ENCODE measurements at regions not wholly inside any gene's neighbourhood (a gene's known extent, or its start where the extent isn't known, plus 50 kb on each side); places are given as distances from the start of the nearest gene placed in this dataset.

DNA sequence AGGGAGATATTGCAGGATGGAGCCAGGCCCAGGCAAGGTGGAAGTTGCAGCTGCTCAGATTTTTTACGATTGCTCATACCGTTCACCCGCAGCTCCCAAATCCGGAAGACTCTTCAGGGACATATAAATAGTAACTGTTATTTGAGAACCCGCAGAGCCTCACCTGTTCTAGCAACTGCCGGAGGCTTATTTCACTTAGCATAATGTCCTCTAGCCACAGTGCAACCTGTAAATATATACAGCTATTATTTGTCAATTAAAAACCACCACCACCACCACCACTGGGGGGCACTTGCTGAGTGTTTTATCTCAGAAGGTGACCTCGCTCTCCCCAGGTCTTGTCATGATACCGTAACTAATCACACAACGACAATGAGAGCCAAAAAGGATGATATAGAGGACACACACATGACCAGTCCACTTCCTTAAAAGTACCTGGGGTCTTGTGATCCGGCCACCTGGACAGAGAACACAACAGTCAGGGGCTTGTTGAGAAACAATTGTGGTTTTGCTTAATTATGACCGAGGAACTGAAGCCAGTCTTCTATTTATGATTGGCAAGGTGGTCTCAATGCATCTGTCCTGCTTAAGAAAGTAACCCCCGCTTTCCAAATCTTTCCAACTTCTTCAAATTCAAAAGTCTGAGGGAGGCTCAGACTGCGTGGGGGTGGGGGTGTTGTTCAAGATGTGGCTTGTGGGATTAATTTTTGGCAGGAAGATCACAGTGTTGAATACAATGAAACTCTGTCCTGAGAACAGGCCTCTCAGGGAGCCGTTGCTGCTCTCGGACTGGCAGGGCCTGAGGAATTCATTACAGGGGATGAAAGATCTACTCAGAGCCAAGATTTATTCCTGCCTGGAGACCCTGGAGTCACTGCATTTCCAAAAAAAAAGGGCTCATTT lies 72.3 kb upstream of the PRNP start:
- H3K14ac ChIP-seq (ENCODE audit: insufficient read length) = no peak overlapping the region
- no peak overlapping the region for H3K27ac ChIP-seq (ENCODE audit: low read depth, low read length)
- H3K79me2 ChIP-seq (ENCODE audit: control insufficient read depth in 1 of 2, insufficient read depth in 2 of 2, low read length in 2 of 2) = no peaks in the 10 kb centered on the region
- no peak overlapping the region for H3K9ac ChIP-seq (replicated peaks in 1 of 4; ENCODE audit: extremely low read depth in 1 of 4, low read depth in 3 of 4, low read length in 3 of 4)
- no peak overlapping the region for H4K8ac ChIP-seq (ENCODE audit: extremely low read depth, insufficient read depth, low read length)
- DNase-seq (ENCODE audit: low read depth in 1 of 2, low spot score in 2 of 2) = peak in 1 of 2 experiments; percentile 68
- CTCF ChIA-PET (ENCODE audit: partially characterized antibody) = interaction anchor here (0.6 to 1.2 kb wide), 25 partner anchors 9 to 342 kb away, joined by 3 to 13 read pairs (median 3); partner anchors contain the start of gene PRND
- H3K56ac ChIP-seq (replicated peaks; ENCODE audit: insufficient read length, low read depth, low read length) = no peak overlapping the region
- H3K27me3 ChIP-seq (replicated peaks in 1 of 4; ENCODE audit: control insufficient read depth in 3 of 4, extremely low read depth in 1 of 4, insufficient read depth in 3 of 4, low read length in 3 of 4) = no peaks in the 10 kb centered on the region
- H3K4me1 ChIP-seq (replicated peaks in 1 of 4; ENCODE audit: control insufficient read depth in 3 of 4, insufficient read depth in 4 of 4, low read length in 3 of 4) = no peaks in the 10 kb centered on the region; a peak in 2 of 7 replicates
- FAIRE-seq = peak; percentile 45
- H4K20me1 ChIP-seq (replicated peaks in 1 of 2; ENCODE audit: control insufficient read depth in 1 of 2, insufficient read depth in 2 of 2, low read length in 2 of 2) = no peaks in the 10 kb centered on the region
- H3K23ac ChIP-seq (ENCODE audit: insufficient read length) = no peak overlapping the region
- WGBS, 2 experiments (ENCODE audit: extremely low coverage in 1 of 2, insufficient coverage in 1 of 2, insufficient read length in 1 of 2, insufficient replicate concordance in 2 of 2, low coverage in 1 of 2, low lambda C conversion rate in 2 of 2, missing lambda C conversion rate in 1 of 2) = 72% methylated on average over 15 of the region's 15 CpGs; no CpG with 5 or more reads in 1 of the 2 experiments
- no peak overlapping the region for H3K4me3 ChIP-seq (ENCODE audit: extremely low read depth in 1 of 4, insufficient read depth in 2 of 4, low read depth in 3 of 4, low read length in 4 of 4)
- H2BK20ac ChIP-seq (ENCODE audit: low read length) = no peak overlapping the region
- no peak overlapping the region for H2BK15ac ChIP-seq (ENCODE audit: low read length)
- H2BK120ac ChIP-seq (replicated peaks; ENCODE audit: low read depth, low read length) = no peak overlapping the region
- no peak overlapping the region for H4K5ac ChIP-seq (ENCODE audit: insufficient read length, low read depth, low read length)
- H2BK5ac ChIP-seq (ENCODE audit: low read depth, low read length) = no peak overlapping the region
- no peaks in the 10 kb centered on the region for H3K79me1 ChIP-seq (ENCODE audit: low read depth, low read length)
- H3K23me2 ChIP-seq (ENCODE audit: low read depth, low read length) = no peaks in the 10 kb centered on the region
- no peak overlapping the region for H3K4ac ChIP-seq (replicated peaks; ENCODE audit: insufficient read length, low read depth, low read length)
- no peak overlapping the region for H2BK12ac ChIP-seq (ENCODE audit: low read depth, low read length)
- POLR2A ChIA-PET (ENCODE audit: partially characterized antibody) = no interaction called here
- no peak overlapping the region for H3K18ac ChIP-seq (ENCODE audit: extremely low read depth, low read length)
- TF ChIP-seq, protein P1, sequence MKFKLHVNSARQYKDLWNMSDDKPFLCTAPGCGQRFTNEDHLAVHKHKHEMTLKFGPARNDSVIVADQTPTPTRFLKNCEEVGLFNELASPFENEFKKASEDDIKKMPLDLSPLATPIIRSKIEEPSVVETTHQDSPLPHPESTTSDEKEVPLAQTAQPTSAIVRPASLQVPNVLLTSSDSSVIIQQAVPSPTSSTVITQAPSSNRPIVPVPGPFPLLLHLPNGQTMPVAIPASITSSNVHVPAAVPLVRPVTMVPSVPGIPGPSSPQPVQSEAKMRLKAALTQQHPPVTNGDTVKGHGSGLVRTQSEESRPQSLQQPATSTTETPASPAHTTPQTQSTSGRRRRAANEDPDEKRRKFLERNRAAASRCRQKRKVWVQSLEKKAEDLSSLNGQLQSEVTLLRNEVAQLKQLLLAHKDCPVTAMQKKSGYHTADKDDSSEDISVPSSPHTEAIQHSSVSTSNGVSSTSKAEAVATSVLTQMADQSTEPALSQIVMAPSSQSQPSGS (IDR thresholded peaks at IDR 0.05; ENCODE audit: low read length) = 0 out of 2 replicates have a peak, but pooled peaks have one; percentile 27
- TF ChIP-seq RAD21 (IDR thresholded peaks at IDR 0.05 in 1 of 2, conservative IDR thresholded peaks at IDR 0.05 in 1 of 2; ENCODE audit: low read depth in 2 of 2, low read length in 2 of 2) = peak; percentile 79 to 88
- TF ChIP-seq BCL11A (IDR thresholded peaks at IDR 0.05; ENCODE audit: low read depth in 2 of 2, low read length in 2 of 2) = no peak
- TF ChIP-seq, protein P2, sequence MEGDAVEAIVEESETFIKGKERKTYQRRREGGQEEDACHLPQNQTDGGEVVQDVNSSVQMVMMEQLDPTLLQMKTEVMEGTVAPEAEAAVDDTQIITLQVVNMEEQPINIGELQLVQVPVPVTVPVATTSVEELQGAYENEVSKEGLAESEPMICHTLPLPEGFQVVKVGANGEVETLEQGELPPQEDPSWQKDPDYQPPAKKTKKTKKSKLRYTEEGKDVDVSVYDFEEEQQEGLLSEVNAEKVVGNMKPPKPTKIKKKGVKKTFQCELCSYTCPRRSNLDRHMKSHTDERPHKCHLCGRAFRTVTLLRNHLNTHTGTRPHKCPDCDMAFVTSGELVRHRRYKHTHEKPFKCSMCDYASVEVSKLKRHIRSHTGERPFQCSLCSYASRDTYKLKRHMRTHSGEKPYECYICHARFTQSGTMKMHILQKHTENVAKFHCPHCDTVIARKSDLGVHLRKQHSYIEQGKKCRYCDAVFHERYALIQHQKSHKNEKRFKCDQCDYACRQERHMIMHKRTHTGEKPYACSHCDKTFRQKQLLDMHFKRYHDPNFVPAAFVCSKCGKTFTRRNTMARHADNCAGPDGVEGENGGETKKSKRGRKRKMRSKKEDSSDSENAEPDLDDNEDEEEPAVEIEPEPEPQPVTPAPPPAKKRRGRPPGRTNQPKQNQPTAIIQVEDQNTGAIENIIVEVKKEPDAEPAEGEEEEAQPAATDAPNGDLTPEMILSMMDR (IDR thresholded peaks at IDR 0.05; ENCODE audit: control extremely low read depth in 1 of 3, insufficient read depth in 1 of 3, low read depth in 1 of 3, low read length in 3 of 3) = peak in 2 of 3 experiments; percentile 55 to 70; a peak in 3 of 4 replicates
- H2AK5ac ChIP-seq (ENCODE audit: low read depth, low read length) = no peak overlapping the region
- H3K4me2 ChIP-seq (ENCODE audit: insufficient read depth in 1 of 2, low read depth in 2 of 2, low read length in 2 of 2) = no peak overlapping the region
- H3K36me3 ChIP-seq (ENCODE audit: control insufficient read depth in 2 of 4, insufficient read depth in 4 of 4, low read length in 3 of 4) = no peaks in the 10 kb centered on the region
- H4K91ac ChIP-seq (replicated peaks; ENCODE audit: insufficient read length, low read length) = no peak overlapping the region
- H3K9me3 ChIP-seq (ENCODE audit: insufficient read depth in 2 of 2, low read depth in 1 of 2, low read length in 1 of 2) = no peaks in the 10 kb centered on the region
- H2AFZ ChIP-seq (ENCODE audit: low read length) = peak overlapping the region; percentile 59; the same call in 1 of the 2 replicates

Data from H1 (cell line).